HEK293T (cell line): ENCODE measurements at regions not wholly inside any gene's neighbourhood (a gene's known extent, or its start where the extent isn't known, plus 50 kb on each side); places are given as distances from the start of the nearest gene placed in this dataset.

Experiments used
- ARNT ChIP-seq: fragments of 450-650 bp; IDR thresholded peaks from 2 replicates; pipeline ENCODE4 v1.6.1; 2017; ENCODE audit warnings: mild to moderate bottlenecking
- BHLHE40 ChIP-seq: fragments of 450-650 bp; IDR thresholded peaks from 2 replicates; pipeline ENCODE4 v1.6.1; 2016; ENCODE audit warnings: mild to moderate bottlenecking, moderate library complexity, borderline replicate concordance
- CTBP1 ChIP-seq: fragments of 450-650 bp; IDR thresholded peaks from 2 replicates; pipeline ENCODE4 v1.6.1; 2016; ENCODE audit warnings: borderline replicate concordance
- ELF4 ChIP-seq: fragments of 450-650 bp; IDR thresholded peaks from 2 replicates; pipeline ENCODE4 v1.6.1; 2017; ENCODE audit warnings: antibody characterized with exemption
- FOXA1 ChIP-seq: fragments of 450-650 bp; IDR thresholded peaks from 2 replicates; pipeline ENCODE4 v1.6.1; 2016; ENCODE audit warnings: mild to moderate bottlenecking
- FOXM1 ChIP-seq: fragments of 450-650 bp; IDR thresholded peaks from 2 replicates; pipeline ENCODE4 v1.6.1; 2017; ENCODE audit warnings: mild to moderate bottlenecking, borderline replicate concordance
- HDGF ChIP-seq: fragments of 450-650 bp; IDR thresholded peaks from 2 replicates; pipeline ENCODE4 v1.6.1; 2017; ENCODE audit warnings: antibody characterized with exemption, borderline replicate concordance
- LEF1 ChIP-seq: fragments of 450-650 bp; IDR thresholded peaks from 2 replicates; pipeline ENCODE4 v1.6.1; 2017; ENCODE audit warnings: mild to moderate bottlenecking, borderline replicate concordance
- NFRKB ChIP-seq: fragments of 450-650 bp; IDR thresholded peaks from 2 replicates; pipeline ENCODE4 v1.6.1; 2016; ENCODE audit warnings: mild to moderate bottlenecking, moderate library complexity
- PKNOX1 ChIP-seq: fragments of 450-650 bp; IDR thresholded peaks from 2 replicates; pipeline ENCODE4 v1.6.1; 2016
- SP1 ChIP-seq: fragments of 450-650 bp; IDR thresholded peaks from 2 replicates; pipeline ENCODE4 v1.6.1; 2017
- SUZ12 ChIP-seq: fragments of 450-650 bp; IDR thresholded peaks from 2 replicates; pipeline ENCODE4 v1.6.1; 2016; ENCODE audit warnings: mild to moderate bottlenecking
- TARDBP ChIP-seq: fragments of 450-650 bp; IDR thresholded peaks from 2 replicates; pipeline ENCODE4 v1.6.1; 2016
- ZNF384 ChIP-seq: fragments of 450-650 bp; IDR thresholded peaks from 2 replicates; pipeline ENCODE4 v1.6.1; 2016

- TF ChIP-seq BHLHE40 = no peak
- TF ChIP-seq ZNF384 = no peak
- TF ChIP-seq CTBP1 = no peak
- no peak for TF ChIP-seq SP1
- TF ChIP-seq PKNOX1 = no peak
- TF ChIP-seq LEF1 = no peak
- no peak for TF ChIP-seq FOXA1
- TF ChIP-seq NFRKB = no peak
- no peak for TF ChIP-seq ARNT
- TF ChIP-seq FOXM1 = no peak
- no peak for TF ChIP-seq SUZ12
- no peak for TF ChIP-seq ELF4
- no peak for TF ChIP-seq TARDBP
- TF ChIP-seq HDGF = no peak
Observed at GRCh38 chr5:56552612-56553268, 262.6 kb upstream of the MAP3K1 start.
